ENCODE measurements at regions not wholly inside any gene's neighbourhood (a gene's known extent, or its start where the extent isn't known, plus 50 kb on each side); places are given as distances from the start of the nearest gene placed in this dataset.
"Not testable (repeated sequence)": the region's sequence is repeated elsewhere in the genome, so short reads cannot be mapped to it uniquely, and the experiment has no call there.

DNA sequence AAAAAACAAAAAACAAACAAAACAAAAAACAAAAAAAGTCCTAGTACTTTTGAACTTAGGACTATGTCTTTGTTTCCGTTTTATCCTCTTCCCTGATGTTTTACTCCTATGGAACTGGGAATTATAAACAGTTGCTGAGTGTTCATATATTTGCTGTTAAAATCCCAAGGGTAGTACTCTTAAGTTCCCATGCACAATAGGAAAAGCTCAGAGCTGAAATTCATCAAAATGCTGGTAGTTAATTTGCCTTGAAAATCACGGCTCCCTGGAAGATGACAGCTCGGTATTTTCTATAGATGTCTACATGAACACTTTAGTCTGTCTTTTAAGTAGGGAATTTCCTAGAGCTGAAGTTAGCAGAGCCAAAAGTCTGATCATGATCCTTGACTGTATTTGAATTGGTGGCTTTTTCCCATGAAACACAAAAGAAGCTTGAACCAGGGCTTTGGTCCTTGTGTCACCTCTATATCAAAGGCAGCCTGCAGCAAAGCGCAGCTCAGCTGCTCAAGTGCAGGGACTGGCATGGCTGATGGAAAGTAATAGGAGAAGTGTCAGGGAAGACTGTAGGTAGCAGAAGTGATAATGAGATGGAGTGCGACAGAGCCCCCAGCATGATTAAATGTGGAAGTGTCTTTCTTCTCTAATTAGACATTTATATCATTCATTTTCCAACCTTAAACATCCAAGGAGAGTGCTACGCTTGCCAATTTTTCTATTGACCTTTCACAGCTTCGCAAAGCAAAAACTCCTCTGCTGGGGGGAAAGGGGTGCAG lies 310.9 kb downstream of the TRIM36 start:
- intact Hi-C loops (cut with DNase I) = no loop called here
- TF ChIP-seq, protein P1, sequence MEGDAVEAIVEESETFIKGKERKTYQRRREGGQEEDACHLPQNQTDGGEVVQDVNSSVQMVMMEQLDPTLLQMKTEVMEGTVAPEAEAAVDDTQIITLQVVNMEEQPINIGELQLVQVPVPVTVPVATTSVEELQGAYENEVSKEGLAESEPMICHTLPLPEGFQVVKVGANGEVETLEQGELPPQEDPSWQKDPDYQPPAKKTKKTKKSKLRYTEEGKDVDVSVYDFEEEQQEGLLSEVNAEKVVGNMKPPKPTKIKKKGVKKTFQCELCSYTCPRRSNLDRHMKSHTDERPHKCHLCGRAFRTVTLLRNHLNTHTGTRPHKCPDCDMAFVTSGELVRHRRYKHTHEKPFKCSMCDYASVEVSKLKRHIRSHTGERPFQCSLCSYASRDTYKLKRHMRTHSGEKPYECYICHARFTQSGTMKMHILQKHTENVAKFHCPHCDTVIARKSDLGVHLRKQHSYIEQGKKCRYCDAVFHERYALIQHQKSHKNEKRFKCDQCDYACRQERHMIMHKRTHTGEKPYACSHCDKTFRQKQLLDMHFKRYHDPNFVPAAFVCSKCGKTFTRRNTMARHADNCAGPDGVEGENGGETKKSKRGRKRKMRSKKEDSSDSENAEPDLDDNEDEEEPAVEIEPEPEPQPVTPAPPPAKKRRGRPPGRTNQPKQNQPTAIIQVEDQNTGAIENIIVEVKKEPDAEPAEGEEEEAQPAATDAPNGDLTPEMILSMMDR (IDR thresholded peaks at IDR 0.05; ENCODE audit: borderline replicate concordance, extremely low read depth, insufficient read depth) = no peak
- Histone ChIP-seq H3K9me3 (ENCODE audit: control insufficient read depth in 2 of 3, insufficient read depth in 1 of 3, low read length in 3 of 3) (no peaks in the 10 kb centered on the region), H3K27ac (ENCODE audit: low read depth in 2 of 2, low read length in 2 of 2) (no peak overlapping the region), H3K27me3 (ENCODE audit: control insufficient read depth, insufficient read depth, low read length) (no peaks in the 10 kb centered on the region), H3K9ac (ENCODE audit: low read length in 3 of 3) (no peak overlapping the region), H3K4me1 (ENCODE audit: control insufficient read depth in 2 of 3, insufficient read depth in 2 of 3, low read depth in 1 of 3, low read length in 3 of 3) (no peaks in the 10 kb centered on the region), H3K4me3 (ENCODE audit: low read length in 3 of 3) (no peak overlapping the region), H3K36me3 (ENCODE audit: control insufficient read depth in 2 of 3, insufficient read depth in 3 of 3, low read length in 3 of 3) (no peaks in the 10 kb centered on the region)
- DNase-seq = peak in 2 of 5 donors; percentile 21 to 53
- no peak for FAIRE-seq

DNA sequence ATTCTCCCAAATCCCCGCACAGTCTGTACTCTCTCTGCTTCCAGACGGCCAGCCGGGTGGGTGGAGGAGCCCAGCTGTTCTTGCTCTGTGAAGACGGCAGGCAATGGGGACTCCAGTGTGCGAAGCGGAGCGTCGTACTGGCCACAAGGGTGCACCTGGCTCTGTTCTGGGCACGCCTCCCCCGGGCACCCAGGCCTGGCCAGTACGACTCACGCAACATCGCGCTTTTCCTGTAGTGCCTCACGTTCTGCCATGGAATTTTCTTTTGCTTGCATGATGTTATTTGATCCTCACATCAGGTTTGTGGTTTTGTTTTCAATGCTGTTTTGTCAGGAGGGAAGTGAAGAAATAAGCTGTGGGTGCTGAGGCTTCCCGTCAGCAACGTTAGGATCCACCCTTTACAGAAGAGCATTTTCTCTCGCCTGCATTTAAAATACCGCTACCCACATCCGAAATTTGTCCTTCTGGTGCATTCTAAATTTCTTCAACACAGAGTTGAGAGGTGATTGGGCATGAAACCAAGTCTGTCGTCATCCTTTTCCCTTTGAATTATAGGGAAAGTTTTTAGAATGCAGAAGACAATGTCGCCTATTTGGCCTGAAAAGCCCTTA lies 311.7 kb downstream of the TRIM36 start:
- Histone ChIP-seq H3K4me3 (ENCODE audit: low read length in 3 of 3) (no peak overlapping the region), H3K4me1 (ENCODE audit: control insufficient read depth in 2 of 3, insufficient read depth in 2 of 3, low read depth in 1 of 3, low read length in 3 of 3) (no peaks in the 10 kb centered on the region), H3K9me3 (ENCODE audit: control insufficient read depth in 2 of 3, insufficient read depth in 1 of 3, low read length in 3 of 3) (no peaks in the 10 kb centered on the region), H3K9ac (ENCODE audit: low read length in 3 of 3) (no peak overlapping the region), H3K36me3 (ENCODE audit: control insufficient read depth in 2 of 3, insufficient read depth in 3 of 3, low read length in 3 of 3) (no peaks in the 10 kb centered on the region), H3K27ac (ENCODE audit: low read depth in 2 of 2, low read length in 2 of 2) (no peak overlapping the region), H3K27me3 (ENCODE audit: control insufficient read depth, insufficient read depth, low read length) (no peaks in the 10 kb centered on the region)
- DNase-seq (peak in 3 of 5 donors; percentile 19 to 65 (median 48)), FAIRE-seq (no peak)
- TF ChIP-seq, protein P1 (IDR thresholded peaks at IDR 0.05; ENCODE audit: borderline replicate concordance, extremely low read depth, insufficient read depth) = no peak
- intact Hi-C loops (cut with DNase I) = no loop called here

DNA sequence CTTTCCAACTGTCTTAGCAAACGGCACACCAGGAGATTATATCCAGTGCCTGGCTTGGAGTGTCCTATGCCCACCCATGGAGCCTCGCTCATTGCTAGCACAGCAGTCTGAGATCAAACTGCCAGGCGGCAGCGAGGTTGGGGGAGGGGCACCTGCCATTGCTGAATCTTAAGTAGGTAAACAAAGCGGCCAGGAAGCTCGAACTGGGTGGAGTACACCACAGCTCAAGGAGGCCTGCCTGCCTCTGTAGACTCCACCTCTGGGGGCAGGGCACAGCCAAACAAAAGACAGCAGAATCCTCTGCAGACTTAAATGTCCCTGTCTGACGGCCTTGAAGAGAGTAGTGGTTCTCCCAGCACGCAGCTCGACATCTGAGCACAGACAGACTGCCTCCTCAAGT lies 325.0 kb downstream of the TRIM36 start:
- H3K4me3 ChIP-seq (ENCODE audit: low read length in 3 of 3); FAIRE-seq; H3K27me3 ChIP-seq (ENCODE audit: control insufficient read depth, insufficient read depth, low read length); H3K36me3 ChIP-seq (ENCODE audit: control insufficient read depth in 2 of 3, insufficient read depth in 3 of 3, low read length in 3 of 3); H3K27ac ChIP-seq (ENCODE audit: low read depth in 2 of 2, low read length in 2 of 2); H3K9me3 ChIP-seq (ENCODE audit: control insufficient read depth in 2 of 3, insufficient read depth in 1 of 3, low read length in 3 of 3); H3K4me1 ChIP-seq (ENCODE audit: control insufficient read depth in 2 of 3, insufficient read depth in 2 of 3, low read depth in 1 of 3, low read length in 3 of 3); intact Hi-C loops (cut with DNase I); DNase-seq; H3K9ac ChIP-seq (ENCODE audit: low read length in 3 of 3): not testable (repeated sequence)

DNA sequence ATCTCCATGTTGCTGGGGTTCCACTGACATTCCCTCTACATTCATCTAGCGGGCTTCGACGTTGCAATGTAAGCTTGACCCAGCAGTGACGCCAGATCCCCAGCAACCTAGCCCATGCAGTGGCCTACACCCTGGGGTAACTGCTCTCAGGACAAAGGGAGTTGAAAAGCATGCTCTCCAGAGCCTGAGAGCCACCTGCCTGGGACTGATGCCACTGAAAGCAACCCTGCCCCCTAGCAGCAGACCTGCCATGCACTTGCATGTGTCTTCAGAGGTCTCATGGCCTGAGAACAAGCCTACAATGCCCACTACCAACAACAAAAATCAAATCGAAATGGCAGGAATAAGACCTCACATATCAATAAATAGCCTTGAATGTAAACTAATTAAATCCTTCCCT lies 330.3 kb downstream of the TRIM36 start:
- TF ChIP-seq, protein P1 (IDR thresholded peaks at IDR 0.05; ENCODE audit: borderline replicate concordance, extremely low read depth, insufficient read depth) = no peak
- no peak for FAIRE-seq

More for the DNA sequence above, 330.3 kb downstream of the TRIM36 start:
- Histone ChIP-seq H3K9me3 (ENCODE audit: control insufficient read depth in 2 of 3, insufficient read depth in 1 of 3, low read length in 3 of 3) (no peaks in the 10 kb centered on the region), H3K36me3 (ENCODE audit: control insufficient read depth in 2 of 3, insufficient read depth in 3 of 3, low read length in 3 of 3) (no peaks in the 10 kb centered on the region), H3K27ac (ENCODE audit: low read depth in 2 of 2, low read length in 2 of 2) (no peak overlapping the region), H3K4me1 (ENCODE audit: control insufficient read depth in 2 of 3, insufficient read depth in 2 of 3, low read depth in 1 of 3, low read length in 3 of 3) (no peaks in the 10 kb centered on the region), H3K27me3 (ENCODE audit: control insufficient read depth, insufficient read depth, low read length) (no peaks in the 10 kb centered on the region), H3K4me3 (ENCODE audit: low read length in 3 of 3) (no peak overlapping the region), H3K9ac (ENCODE audit: low read length in 3 of 3) (no peak overlapping the region)
- DNase-seq = peak in 1 of 5 donors; percentile 30
- intact Hi-C loops (cut with DNase I) = no loop called here
